ENCODE measurements at regions not wholly inside any gene's neighbourhood (a gene's known extent, or its start where the extent isn't known, plus 50 kb on each side); places are given as distances from the start of the nearest gene placed in this dataset.
"Not testable (repeated sequence)": the region's sequence is repeated elsewhere in the genome, so short reads cannot be mapped to it uniquely, and the experiment has no call there.

- not testable (repeated sequence) for DNase-seq; FAIRE-seq; H3K9me3 ChIP-seq (ENCODE audit: control insufficient read depth in 2 of 2, insufficient read depth in 1 of 2, low read depth in 1 of 2, low read length in 1 of 2); H3K27me3 ChIP-seq (ENCODE audit: control insufficient read depth in 3 of 3, insufficient read depth in 3 of 3, low read length in 3 of 3); H3K27ac ChIP-seq (ENCODE audit: low read depth in 1 of 3, low read length in 2 of 3); H3K36me3 ChIP-seq (ENCODE audit: control insufficient read depth in 3 of 3, insufficient read depth in 2 of 3, low read depth in 1 of 3, low read length in 3 of 3); H3K4me1 ChIP-seq (ENCODE audit: control insufficient read depth in 3 of 3, insufficient read depth in 2 of 3, low read depth in 1 of 3, low read length in 2 of 3); H3K4me3 ChIP-seq (ENCODE audit: low read depth in 1 of 3, low read length in 3 of 3)
Measured at GRCh38 chr16:90220315-90220714, 143.2 kb upstream of the PRDM7 start.

DNA sequence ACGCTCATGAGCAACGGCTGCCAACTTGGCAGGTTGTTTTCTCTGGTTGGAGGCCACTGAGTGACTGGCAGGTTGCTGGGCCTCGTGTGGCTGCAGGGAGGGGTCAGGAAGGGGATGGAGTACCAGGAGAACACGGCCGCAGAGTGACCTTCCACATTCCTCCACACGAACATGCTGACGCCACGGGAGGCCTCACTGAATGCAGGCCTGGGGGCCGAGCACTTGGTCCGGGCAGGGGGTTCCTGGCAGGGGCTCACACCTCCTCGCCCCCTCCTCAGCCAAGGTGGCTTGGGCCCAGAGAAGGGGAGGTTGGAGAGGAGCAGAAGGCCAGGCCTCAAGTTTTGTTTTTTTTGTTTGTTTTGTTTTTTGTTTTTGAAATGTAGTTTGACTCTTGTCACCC, 98.5 kb upstream of the PRDM7 start:
- H3K27ac ChIP-seq (ENCODE audit: low read depth in 1 of 3, low read length in 2 of 3); H3K4me3 ChIP-seq (ENCODE audit: low read depth in 1 of 3, low read length in 3 of 3); H3K9me3 ChIP-seq (ENCODE audit: control insufficient read depth in 2 of 2, insufficient read depth in 1 of 2, low read depth in 1 of 2, low read length in 1 of 2); FAIRE-seq; H3K4me1 ChIP-seq (ENCODE audit: control insufficient read depth in 3 of 3, insufficient read depth in 2 of 3, low read depth in 1 of 3, low read length in 2 of 3); DNase-seq; H3K36me3 ChIP-seq (ENCODE audit: control insufficient read depth in 3 of 3, insufficient read depth in 2 of 3, low read depth in 1 of 3, low read length in 3 of 3); H3K27me3 ChIP-seq (ENCODE audit: control insufficient read depth in 3 of 3, insufficient read depth in 3 of 3, low read length in 3 of 3): not testable (repeated sequence)
- WGBS, 3 donors = 79 to 84% (median 83%) methylated on average over 5 to 8 of the region's 11 CpGs

GRCh38 chr16:90171626-90172025, 94.5 kb upstream of the PRDM7 start:
- H3K9me3 ChIP-seq (ENCODE audit: control insufficient read depth in 2 of 2, insufficient read depth in 1 of 2, low read depth in 1 of 2, low read length in 1 of 2); H3K27me3 ChIP-seq (ENCODE audit: control insufficient read depth in 3 of 3, insufficient read depth in 3 of 3, low read length in 3 of 3); H3K27ac ChIP-seq (ENCODE audit: low read depth in 1 of 3, low read length in 2 of 3); H3K36me3 ChIP-seq (ENCODE audit: control insufficient read depth in 3 of 3, insufficient read depth in 2 of 3, low read depth in 1 of 3, low read length in 3 of 3); DNase-seq; H3K4me3 ChIP-seq (ENCODE audit: low read depth in 1 of 3, low read length in 3 of 3); H3K4me1 ChIP-seq (ENCODE audit: control insufficient read depth in 3 of 3, insufficient read depth in 2 of 3, low read depth in 1 of 3, low read length in 2 of 3); FAIRE-seq: not testable (repeated sequence)
- 84 to 95% (median 95%) methylated on average over 7 to 14 of the region's 21 CpGs for WGBS, 3 donors

GRCh38 chr16:90169127-90169655, 92.1 kb upstream of the PRDM7 start:
- FAIRE-seq; DNase-seq; H3K4me1 ChIP-seq (ENCODE audit: control insufficient read depth in 3 of 3, insufficient read depth in 2 of 3, low read depth in 1 of 3, low read length in 2 of 3); H3K9me3 ChIP-seq (ENCODE audit: control insufficient read depth in 2 of 2, insufficient read depth in 1 of 2, low read depth in 1 of 2, low read length in 1 of 2); H3K36me3 ChIP-seq (ENCODE audit: control insufficient read depth in 3 of 3, insufficient read depth in 2 of 3, low read depth in 1 of 3, low read length in 3 of 3); H3K27me3 ChIP-seq (ENCODE audit: control insufficient read depth in 3 of 3, insufficient read depth in 3 of 3, low read length in 3 of 3); H3K27ac ChIP-seq (ENCODE audit: low read depth in 1 of 3, low read length in 2 of 3); H3K4me3 ChIP-seq (ENCODE audit: low read depth in 1 of 3, low read length in 3 of 3): not testable (repeated sequence)
- 88 to 93% (median 92%) methylated on average over 11 to 22 of the region's 29 CpGs for WGBS, 3 donors

DNA sequence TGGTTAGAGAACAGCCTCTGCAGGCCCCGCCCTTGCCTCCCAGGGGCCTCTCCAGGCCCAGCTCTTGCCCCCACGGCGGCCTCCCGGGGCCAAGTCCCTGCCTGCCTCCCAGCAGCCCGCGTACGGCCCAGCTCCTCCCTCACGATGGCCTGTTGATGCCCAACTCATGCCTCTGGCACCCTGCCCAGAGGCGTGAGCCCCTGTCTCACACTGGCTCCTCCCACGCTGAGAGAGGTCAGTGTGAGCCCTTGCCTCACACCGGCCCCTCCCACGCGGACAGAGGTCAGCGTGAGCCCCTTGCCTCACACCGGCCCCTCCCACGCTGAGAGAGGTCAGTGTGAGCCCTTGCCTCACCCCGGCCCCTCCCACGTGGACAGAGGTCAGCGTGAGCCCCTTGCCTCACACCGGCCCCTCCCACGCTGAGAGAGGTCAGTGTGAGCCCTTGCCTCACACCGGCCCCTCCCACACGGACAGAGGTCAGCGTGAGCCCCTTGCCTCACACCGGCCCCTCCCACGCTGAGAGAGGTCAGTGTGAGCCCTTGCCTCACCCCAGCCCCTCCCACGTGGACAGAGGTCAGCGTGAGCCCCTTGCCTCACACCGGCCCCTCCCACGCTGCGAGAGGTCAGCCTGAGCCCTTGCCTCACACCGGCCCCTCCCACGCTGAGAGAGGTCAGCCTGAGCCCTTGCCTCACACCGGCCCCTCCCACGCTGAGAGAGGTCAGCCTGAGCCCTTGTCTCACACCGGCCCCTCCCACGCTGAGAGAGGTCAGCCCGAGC, 91.4 kb upstream of the PRDM7 start:
- not testable (repeated sequence) for H3K4me1 ChIP-seq (ENCODE audit: control insufficient read depth in 3 of 3, insufficient read depth in 2 of 3, low read depth in 1 of 3, low read length in 2 of 3); FAIRE-seq; H3K4me3 ChIP-seq (ENCODE audit: low read depth in 1 of 3, low read length in 3 of 3); H3K27me3 ChIP-seq (ENCODE audit: control insufficient read depth in 3 of 3, insufficient read depth in 3 of 3, low read length in 3 of 3); H3K27ac ChIP-seq (ENCODE audit: low read depth in 1 of 3, low read length in 2 of 3); H3K36me3 ChIP-seq (ENCODE audit: control insufficient read depth in 3 of 3, insufficient read depth in 2 of 3, low read depth in 1 of 3, low read length in 3 of 3); H3K9me3 ChIP-seq (ENCODE audit: control insufficient read depth in 2 of 2, insufficient read depth in 1 of 2, low read depth in 1 of 2, low read length in 1 of 2)
- DNase-seq = peak in 1 of 2 donors; percentile 0
- 82 to 93% (median 83%) methylated on average over 14 to 33 of the region's 38 CpGs for WGBS, 3 donors

- not testable (repeated sequence) for FAIRE-seq; H3K27me3 ChIP-seq (ENCODE audit: control insufficient read depth in 3 of 3, insufficient read depth in 3 of 3, low read length in 3 of 3); H3K9me3 ChIP-seq (ENCODE audit: control insufficient read depth in 2 of 2, insufficient read depth in 1 of 2, low read depth in 1 of 2, low read length in 1 of 2); H3K4me3 ChIP-seq (ENCODE audit: low read depth in 1 of 3, low read length in 3 of 3); DNase-seq; H3K36me3 ChIP-seq (ENCODE audit: control insufficient read depth in 3 of 3, insufficient read depth in 2 of 3, low read depth in 1 of 3, low read length in 3 of 3); H3K4me1 ChIP-seq (ENCODE audit: control insufficient read depth in 3 of 3, insufficient read depth in 2 of 3, low read depth in 1 of 3, low read length in 2 of 3); H3K27ac ChIP-seq (ENCODE audit: low read depth in 1 of 3, low read length in 2 of 3)
- 93 to 100% (median 95%) methylated on average over 11 to 14 of the region's 19 CpGs for WGBS, 3 donors
Measured at GRCh38 chr16:90167734-90168133, 90.6 kb upstream of the PRDM7 start.

DNA sequence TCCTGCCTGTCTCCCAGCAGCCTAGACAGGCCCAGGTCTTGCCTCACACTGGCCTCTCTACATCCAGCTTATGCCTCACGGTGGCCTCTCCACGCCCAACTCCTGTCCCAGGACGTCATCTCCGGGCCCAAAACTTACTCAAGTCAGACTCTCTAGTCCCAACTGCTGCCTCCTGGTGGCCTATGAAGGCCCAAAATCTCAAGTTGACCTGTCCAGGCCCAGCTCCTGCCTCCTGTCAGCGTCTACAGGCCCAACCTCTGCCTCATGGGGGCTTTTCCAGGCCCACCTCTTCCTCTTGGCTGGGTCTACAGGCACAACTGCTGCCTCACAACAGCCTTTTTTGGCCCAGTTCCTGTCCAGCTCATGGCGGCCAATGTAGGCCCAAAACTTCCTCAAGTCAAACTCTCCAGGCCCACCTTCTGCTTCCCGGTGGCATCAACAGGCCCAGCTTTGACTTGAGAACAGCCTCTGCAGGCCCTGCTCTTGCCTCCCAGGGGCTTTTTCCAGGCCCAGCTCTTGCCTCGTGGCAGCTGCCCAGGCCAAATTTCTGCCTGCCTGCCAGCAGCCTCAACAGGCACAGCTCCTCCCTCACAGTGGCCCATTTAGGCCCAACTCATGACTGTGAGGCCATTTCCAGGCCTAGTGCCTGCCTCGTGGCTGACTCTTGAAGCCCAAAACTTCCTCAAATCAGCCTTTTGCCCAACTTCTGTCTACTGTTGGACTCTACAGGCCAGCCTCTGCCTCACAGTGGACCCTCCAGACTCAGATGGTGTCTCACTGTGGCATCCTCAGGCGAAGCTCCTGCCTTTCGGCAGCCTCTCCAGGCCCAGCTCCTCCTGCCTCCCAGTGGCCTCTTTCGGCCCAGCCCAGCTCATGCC, 89.8 kb upstream of the PRDM7 start:
- not testable (repeated sequence) for FAIRE-seq; H3K36me3 ChIP-seq (ENCODE audit: control insufficient read depth in 3 of 3, insufficient read depth in 2 of 3, low read depth in 1 of 3, low read length in 3 of 3); H3K27me3 ChIP-seq (ENCODE audit: control insufficient read depth in 3 of 3, insufficient read depth in 3 of 3, low read length in 3 of 3); H3K4me3 ChIP-seq (ENCODE audit: low read depth in 1 of 3, low read length in 3 of 3); H3K27ac ChIP-seq (ENCODE audit: low read depth in 1 of 3, low read length in 2 of 3); H3K4me1 ChIP-seq (ENCODE audit: control insufficient read depth in 3 of 3, insufficient read depth in 2 of 3, low read depth in 1 of 3, low read length in 2 of 3); H3K9me3 ChIP-seq (ENCODE audit: control insufficient read depth in 2 of 2, insufficient read depth in 1 of 2, low read depth in 1 of 2, low read length in 1 of 2)
- 79 to 90% (median 80%) methylated on average over 3 to 8 of the region's 12 CpGs for WGBS, 3 donors
- DNase-seq = peak in 1 of 2 donors; percentile 0

- FAIRE-seq; H3K27me3 ChIP-seq (ENCODE audit: control insufficient read depth in 3 of 3, insufficient read depth in 3 of 3, low read length in 3 of 3); H3K4me1 ChIP-seq (ENCODE audit: control insufficient read depth in 3 of 3, insufficient read depth in 2 of 3, low read depth in 1 of 3, low read length in 2 of 3); H3K9me3 ChIP-seq (ENCODE audit: control insufficient read depth in 2 of 2, insufficient read depth in 1 of 2, low read depth in 1 of 2, low read length in 1 of 2); H3K27ac ChIP-seq (ENCODE audit: low read depth in 1 of 3, low read length in 2 of 3); H3K36me3 ChIP-seq (ENCODE audit: control insufficient read depth in 3 of 3, insufficient read depth in 2 of 3, low read depth in 1 of 3, low read length in 3 of 3); H3K4me3 ChIP-seq (ENCODE audit: low read depth in 1 of 3, low read length in 3 of 3); DNase-seq: not testable (repeated sequence)
- no CpG with 5 or more reads among the region's 4 CpGs for WGBS, 3 donors
Measured at GRCh38 chr16:90151027-90151426, 73.9 kb upstream of the PRDM7 start.

Data from small intestine (tissue), 7 donors.